ENCODE measurements at regions not wholly inside any gene's neighbourhood (a gene's known extent, or its start where the extent isn't known, plus 50 kb on each side); places are given as distances from the start of the nearest gene placed in this dataset.

GRCh38 chr21:32119811-32120210 lies 159.0 kb downstream of the MIS18A start:
- no peak overlapping the region for H3K23ac ChIP-seq (ENCODE audit: low read length in 2 of 2)
- WGBS: 94% methylated on average over 1 of the region's 1 CpG
- no peak overlapping the region for H2BK120ac ChIP-seq (ENCODE audit: low read depth, low read length)
- H3K4me2 ChIP-seq (ENCODE audit: low read length, poor library complexity, severe bottlenecking): no peak overlapping the region
- H3K27me3 ChIP-seq (ENCODE audit: control insufficient read depth in 1 of 2, insufficient read depth in 1 of 2, low read length in 2 of 2): no peaks in the 10 kb centered on the region
- H2AFZ ChIP-seq (ENCODE audit: low read depth, low read length): no peak overlapping the region
- no peak overlapping the region for H3K4me3 ChIP-seq (ENCODE audit: insufficient read depth in 1 of 2, low read depth in 1 of 2, low read length in 2 of 2)
- no peak overlapping the region for H4K91ac ChIP-seq (ENCODE audit: low read length)
- H3K9me3 ChIP-seq (ENCODE audit: control insufficient read depth, low read length): peaks cover 30% of the 10 kb centered on the region
- H3K36me3 ChIP-seq (ENCODE audit: control insufficient read depth in 1 of 2, insufficient read depth in 2 of 2, low read depth in 1 of 2, low read length in 2 of 2): no peaks in the 10 kb centered on the region
- no peak for DNase-seq
- H3K4ac ChIP-seq (ENCODE audit: low read depth in 1 of 2, low read length in 2 of 2): no peak overlapping the region
- H2AK5ac ChIP-seq (ENCODE audit: low read length, severe bottlenecking): no peak overlapping the region
- H2BK12ac ChIP-seq (ENCODE audit: low read length in 2 of 2): no peak overlapping the region
- H3K79me1 ChIP-seq (replicated peaks; ENCODE audit: low read length, poor library complexity, severe bottlenecking): no peaks in the 10 kb centered on the region
- no peak overlapping the region for H3K18ac ChIP-seq (ENCODE audit: low read depth in 1 of 2, low read length in 2 of 2)
- no peak overlapping the region for H3K27ac ChIP-seq (ENCODE audit: low read length, poor library complexity, severe bottlenecking)
- H3K14ac ChIP-seq (ENCODE audit: low read length in 2 of 2): no peak overlapping the region
- no peak overlapping the region for H2BK15ac ChIP-seq (ENCODE audit: low read depth, poor library complexity, severe bottlenecking)
- no peak overlapping the region for H2BK5ac ChIP-seq (ENCODE audit: low read depth, low read length, poor library complexity, severe bottlenecking)
- H4K8ac ChIP-seq (ENCODE audit: low read length): no peak overlapping the region
- no peaks in the 10 kb centered on the region for H3K4me1 ChIP-seq (ENCODE audit: control insufficient read depth, insufficient read depth, low read depth, low read length)
- no peak overlapping the region for H3K9ac ChIP-seq (ENCODE audit: low read length)

- Histone ChIP-seq H2BK5ac (ENCODE audit: low read depth, low read length, poor library complexity, severe bottlenecking) (no peak overlapping the region), H3K4ac (ENCODE audit: low read depth in 1 of 2, low read length in 2 of 2) (no peak overlapping the region), H3K36me3 (ENCODE audit: control insufficient read depth in 1 of 2, insufficient read depth in 2 of 2, low read depth in 1 of 2, low read length in 2 of 2) (no peaks in the 10 kb centered on the region), H4K91ac (ENCODE audit: low read length) (no peak overlapping the region), H3K4me1 (ENCODE audit: control insufficient read depth, insufficient read depth, low read depth, low read length) (no peaks in the 10 kb centered on the region), H3K27me3 (ENCODE audit: control insufficient read depth in 1 of 2, insufficient read depth in 1 of 2, low read length in 2 of 2) (no peaks in the 10 kb centered on the region), H3K9me3 (ENCODE audit: control insufficient read depth, low read length) (peaks cover 26% of the 10 kb centered on the region), H3K18ac (ENCODE audit: low read depth in 1 of 2, low read length in 2 of 2) (no peak overlapping the region), H2BK15ac (ENCODE audit: low read depth, poor library complexity, severe bottlenecking) (no peak overlapping the region), H3K4me2 (ENCODE audit: low read length, poor library complexity, severe bottlenecking) (no peak overlapping the region), H2BK120ac (ENCODE audit: low read depth, low read length) (no peak overlapping the region), H2AFZ (ENCODE audit: low read depth, low read length) (no peak overlapping the region), H3K27ac (ENCODE audit: low read length, poor library complexity, severe bottlenecking) (no peak overlapping the region), H2AK5ac (ENCODE audit: low read length, severe bottlenecking) (no peak overlapping the region), H3K23ac (ENCODE audit: low read length in 2 of 2) (no peak overlapping the region), H3K79me1 (replicated peaks; ENCODE audit: low read length, poor library complexity, severe bottlenecking) (no peaks in the 10 kb centered on the region), H4K8ac (ENCODE audit: low read length) (no peak overlapping the region), H2BK12ac (ENCODE audit: low read length in 2 of 2) (no peak overlapping the region), H3K14ac (ENCODE audit: low read length in 2 of 2) (no peak overlapping the region), H3K9ac (ENCODE audit: low read length) (no peak overlapping the region), H3K4me3 (ENCODE audit: insufficient read depth in 1 of 2, low read depth in 1 of 2, low read length in 2 of 2) (no peak overlapping the region)
- no peak for DNase-seq
- WGBS: 33% methylated on average over 2 of the region's 4 CpGs
These were observed 159.5 kb downstream of the MIS18A start for GRCh38 chr21:32119389-32119788.

- no peak overlapping the region for H2BK12ac ChIP-seq (ENCODE audit: low read length in 2 of 2)
- 76% methylated on average over 5 of the region's 11 CpGs for WGBS
- H3K4me2 ChIP-seq (ENCODE audit: low read length, poor library complexity, severe bottlenecking): no peak overlapping the region
- no peak for DNase-seq
- H3K27ac ChIP-seq (ENCODE audit: low read length, poor library complexity, severe bottlenecking): no peak overlapping the region
- no peak overlapping the region for H4K91ac ChIP-seq (ENCODE audit: low read length)
- no peak overlapping the region for H2AK5ac ChIP-seq (ENCODE audit: low read length, severe bottlenecking)
- no peaks in the 10 kb centered on the region for H3K79me1 ChIP-seq (replicated peaks; ENCODE audit: low read length, poor library complexity, severe bottlenecking)
- no peak overlapping the region for H2BK15ac ChIP-seq (ENCODE audit: low read depth, poor library complexity, severe bottlenecking)
- no peak overlapping the region for H4K8ac ChIP-seq (ENCODE audit: low read length)
- no peaks in the 10 kb centered on the region for H3K27me3 ChIP-seq (ENCODE audit: control insufficient read depth in 1 of 2, insufficient read depth in 1 of 2, low read length in 2 of 2)
- no peak overlapping the region for H3K18ac ChIP-seq (ENCODE audit: low read depth in 1 of 2, low read length in 2 of 2)
- no peak overlapping the region for H3K4me3 ChIP-seq (ENCODE audit: insufficient read depth in 1 of 2, low read depth in 1 of 2, low read length in 2 of 2)
- no peak overlapping the region for H2BK120ac ChIP-seq (ENCODE audit: low read depth, low read length)
- no peak overlapping the region for H3K23ac ChIP-seq (ENCODE audit: low read length in 2 of 2)
- H3K4ac ChIP-seq (ENCODE audit: low read depth in 1 of 2, low read length in 2 of 2): no peak overlapping the region
- H3K9me3 ChIP-seq (ENCODE audit: control insufficient read depth, low read length): no peaks in the 10 kb centered on the region
- no peaks in the 10 kb centered on the region for H3K36me3 ChIP-seq (ENCODE audit: control insufficient read depth in 1 of 2, insufficient read depth in 2 of 2, low read depth in 1 of 2, low read length in 2 of 2)
- no peak overlapping the region for H2AFZ ChIP-seq (ENCODE audit: low read depth, low read length)
- H2BK5ac ChIP-seq (ENCODE audit: low read depth, low read length, poor library complexity, severe bottlenecking): no peak overlapping the region
- H3K4me1 ChIP-seq (ENCODE audit: control insufficient read depth, insufficient read depth, low read depth, low read length): no peaks in the 10 kb centered on the region
- H3K14ac ChIP-seq (ENCODE audit: low read length in 2 of 2): no peak overlapping the region
- H3K9ac ChIP-seq (ENCODE audit: low read length): peak overlapping the region; percentile 34
These were observed 164.3 kb downstream of the MIS18A start for GRCh38 chr21:32114419-32115035.

- Histone ChIP-seq H2AK5ac (ENCODE audit: low read length, severe bottlenecking) (no peak overlapping the region), H3K79me1 (replicated peaks; ENCODE audit: low read length, poor library complexity, severe bottlenecking) (no peaks in the 10 kb centered on the region), H3K4ac (ENCODE audit: low read depth in 1 of 2, low read length in 2 of 2) (no peak overlapping the region), H3K9ac (ENCODE audit: low read length) (no peak overlapping the region), H2BK15ac (ENCODE audit: low read depth, poor library complexity, severe bottlenecking) (no peak overlapping the region), H3K23ac (ENCODE audit: low read length in 2 of 2) (no peak overlapping the region), H4K91ac (ENCODE audit: low read length) (no peak overlapping the region), H2AFZ (ENCODE audit: low read depth, low read length) (no peak overlapping the region), H4K8ac (ENCODE audit: low read length) (no peak overlapping the region), H3K14ac (ENCODE audit: low read length in 2 of 2) (no peak overlapping the region), H2BK5ac (ENCODE audit: low read depth, low read length, poor library complexity, severe bottlenecking) (no peak overlapping the region), H3K4me3 (ENCODE audit: insufficient read depth in 1 of 2, low read depth in 1 of 2, low read length in 2 of 2) (no peak overlapping the region), H3K36me3 (ENCODE audit: control insufficient read depth in 1 of 2, insufficient read depth in 2 of 2, low read depth in 1 of 2, low read length in 2 of 2) (no peaks in the 10 kb centered on the region), H2BK12ac (ENCODE audit: low read length in 2 of 2) (no peak overlapping the region), H3K4me1 (ENCODE audit: control insufficient read depth, insufficient read depth, low read depth, low read length) (no peaks in the 10 kb centered on the region), H3K18ac (ENCODE audit: low read depth in 1 of 2, low read length in 2 of 2) (no peak overlapping the region), H3K27ac (ENCODE audit: low read length, poor library complexity, severe bottlenecking) (no peak overlapping the region), H3K4me2 (ENCODE audit: low read length, poor library complexity, severe bottlenecking) (no peak overlapping the region), H3K9me3 (ENCODE audit: control insufficient read depth, low read length) (no peaks in the 10 kb centered on the region), H2BK120ac (ENCODE audit: low read depth, low read length) (no peak overlapping the region), H3K27me3 (ENCODE audit: control insufficient read depth in 1 of 2, insufficient read depth in 1 of 2, low read length in 2 of 2) (no peaks in the 10 kb centered on the region)
- DNase-seq: no peak
- 90% methylated on average over 2 of the region's 3 CpGs for WGBS
These were observed 165.4 kb downstream of the MIS18A start for GRCh38 chr21:32113486-32113885.
